ENCODE measurements at regions not wholly inside any gene's neighbourhood (a gene's known extent, or its start where the extent isn't known, plus 50 kb on each side); places are given as distances from the start of the nearest gene placed in this dataset.

GRCh38 chr13:65582160-65582559 lies 1648.0 kb downstream of the PCDH9 start:
- TF ChIP-seq, protein P1, sequence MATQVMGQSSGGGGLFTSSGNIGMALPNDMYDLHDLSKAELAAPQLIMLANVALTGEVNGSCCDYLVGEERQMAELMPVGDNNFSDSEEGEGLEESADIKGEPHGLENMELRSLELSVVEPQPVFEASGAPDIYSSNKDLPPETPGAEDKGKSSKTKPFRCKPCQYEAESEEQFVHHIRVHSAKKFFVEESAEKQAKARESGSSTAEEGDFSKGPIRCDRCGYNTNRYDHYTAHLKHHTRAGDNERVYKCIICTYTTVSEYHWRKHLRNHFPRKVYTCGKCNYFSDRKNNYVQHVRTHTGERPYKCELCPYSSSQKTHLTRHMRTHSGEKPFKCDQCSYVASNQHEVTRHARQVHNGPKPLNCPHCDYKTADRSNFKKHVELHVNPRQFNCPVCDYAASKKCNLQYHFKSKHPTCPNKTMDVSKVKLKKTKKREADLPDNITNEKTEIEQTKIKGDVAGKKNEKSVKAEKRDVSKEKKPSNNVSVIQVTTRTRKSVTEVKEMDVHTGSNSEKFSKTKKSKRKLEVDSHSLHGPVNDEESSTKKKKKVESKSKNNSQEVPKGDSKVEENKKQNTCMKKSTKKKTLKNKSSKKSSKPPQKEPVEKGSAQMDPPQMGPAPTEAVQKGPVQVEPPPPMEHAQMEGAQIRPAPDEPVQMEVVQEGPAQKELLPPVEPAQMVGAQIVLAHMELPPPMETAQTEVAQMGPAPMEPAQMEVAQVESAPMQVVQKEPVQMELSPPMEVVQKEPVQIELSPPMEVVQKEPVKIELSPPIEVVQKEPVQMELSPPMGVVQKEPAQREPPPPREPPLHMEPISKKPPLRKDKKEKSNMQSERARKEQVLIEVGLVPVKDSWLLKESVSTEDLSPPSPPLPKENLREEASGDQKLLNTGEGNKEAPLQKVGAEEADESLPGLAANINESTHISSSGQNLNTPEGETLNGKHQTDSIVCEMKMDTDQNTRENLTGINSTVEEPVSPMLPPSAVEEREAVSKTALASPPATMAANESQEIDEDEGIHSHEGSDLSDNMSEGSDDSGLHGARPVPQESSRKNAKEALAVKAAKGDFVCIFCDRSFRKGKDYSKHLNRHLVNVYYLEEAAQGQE (IDR thresholded peaks at IDR 0.05; ENCODE audit: low read depth): no peak
- no peak for TF ChIP-seq CREB1 (IDR thresholded peaks at IDR 0.05; ENCODE audit: low read depth)
- TF ChIP-seq EP300 (IDR thresholded peaks at IDR 0.05; ENCODE audit: borderline replicate concordance): no peak
- TF ChIP-seq TAF1 (IDR thresholded peaks at IDR 0.05; ENCODE audit: low read depth): no peak
- no peak for TF ChIP-seq USF1 (IDR thresholded peaks at IDR 0.05)
